Activated CD4-positive, alpha-beta T cell treated with anti-CD3 and anti-CD28 coated beads, Interleukin-2, amount 50 U/mL, for 4 hours (primary cell): ENCODE measurements at regions not wholly inside any gene's neighbourhood (a gene's known extent, or its start where the extent isn't known, plus 50 kb on each side); places are given as distances from the start of the nearest gene placed in this dataset.
"Not testable (repeated sequence)": the region's sequence is repeated elsewhere in the genome, so short reads cannot be mapped to it uniquely, and the experiment has no call there.

Experiments
- DNase-seq, 2 experiments: peaks; one replicate each; pipeline ENCODE4 v3.0.0-alpha.2; 2020

- no peak for DNase-seq
Measured at GRCh38 chr21:33971492-33972013, 55.9 kb upstream of the ATP5PO start.

- no peak for DNase-seq
Measured at GRCh38 chr21:33969581-33969980, 54.0 kb upstream of the ATP5PO start.

GRCh38 chr21:33968995-33969348 lies 53.4 kb upstream of the ATP5PO start:
- no peak for DNase-seq

GRCh38 chr21:33968080-33968994 lies 52.7 kb upstream of the ATP5PO start:
- DNase-seq, result no peak

GRCh38 chr21:33967086-33967571 lies 51.5 kb upstream of the ATP5PO start:
- no peak for DNase-seq

GRCh38 chr21:33966324-33966949 lies 50.8 kb upstream of the ATP5PO start:
- DNase-seq, result no peak

- DNase-seq, result not testable (repeated sequence)
Measured at GRCh38 chr21:33965662-33966061, 50.1 kb upstream of the ATP5PO start.
